Muscle of leg (tissue), 3 donors: ENCODE measurements at regions not wholly inside any gene's neighbourhood (a gene's known extent, or its start where the extent isn't known, plus 50 kb on each side); places are given as distances from the start of the nearest gene placed in this dataset.
A peak's percentile ranks its signal among the peaks of the same experiment; 100 is the strongest.

Experiments used
- DNase-seq: peaks from one replicate; pipeline ENCODE4 v3.0.0; 2013
- H3K27ac ChIP-seq: one replicate; pipeline ENCODE4 v1.5.1; 2013; ENCODE audit warnings: mild to moderate bottlenecking, low read length, control low read depth
- H3K27me3 ChIP-seq: one replicate; pipeline ENCODE4 v1.6.1; 2013; ENCODE audit warnings: low read length; ENCODE audit not compliant: control insufficient read depth, insufficient read depth
- H3K36me3 ChIP-seq: one replicate; pipeline ENCODE4 v1.6.1; 2013; ENCODE audit warnings: low read length; ENCODE audit not compliant: control insufficient read depth, insufficient read depth
- H3K4me1 ChIP-seq: one replicate; pipeline ENCODE4 v1.6.1; 2013; ENCODE audit warnings: low read length; ENCODE audit not compliant: control insufficient read depth, insufficient read depth
- H3K4me3 ChIP-seq: one replicate; pipeline ENCODE4 v1.5.1; 2013; ENCODE audit warnings: low read length, control low read depth
- H3K9me3 ChIP-seq: replicated peaks from 2 replicates; pipeline ENCODE4 v1.6.1; 2013; ENCODE audit warnings: low read depth, low read length; ENCODE audit not compliant: control insufficient read depth
- WGBS: methylation state at CpG from one replicate; pipeline ENCODE4 v1.1.5; 2013; ENCODE audit warnings: missing lambda C conversion rate; ENCODE audit not compliant: insufficient coverage; 5-methylcytosine and 5-hydroxymethylcytosine counted together

DNA sequence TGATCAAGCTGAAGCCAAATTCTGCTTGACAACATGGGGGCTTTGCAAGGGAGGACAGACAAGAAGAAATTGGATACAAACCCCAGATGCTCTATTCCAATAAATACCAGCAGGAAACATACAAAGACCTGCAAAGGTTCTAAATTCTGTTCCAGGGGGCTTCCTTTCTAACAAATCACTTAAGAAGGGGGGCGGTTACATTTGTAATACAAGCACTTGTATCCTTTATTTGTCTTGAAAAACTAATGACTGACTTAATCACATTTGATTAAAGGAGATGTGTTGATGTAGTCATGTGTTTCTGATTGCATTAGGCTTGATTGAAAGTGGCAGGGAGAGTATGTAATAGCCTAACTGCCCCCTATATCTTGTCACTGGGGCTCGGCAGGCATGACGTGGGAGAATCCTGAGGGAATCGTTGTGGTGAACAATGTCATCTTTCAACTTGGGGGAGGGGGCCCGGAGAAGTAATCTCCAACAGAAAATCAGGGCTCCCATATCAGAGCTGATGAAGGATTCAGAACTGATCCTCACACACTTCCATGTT lies 361.7 kb downstream of the INSC start:
- Histone ChIP-seq H3K27me3 (no peaks in the 10 kb centered on the region), H3K27ac (no peak overlapping the region), H3K36me3 (no peaks in the 10 kb centered on the region), H3K9me3 (no peaks in the 10 kb centered on the region), H3K4me1 (no peaks in the 10 kb centered on the region), H3K4me3 (no peak overlapping the region)
- no peak for DNase-seq
- WGBS, result no CpG with 5 or more reads among the region's 5 CpGs

DNA sequence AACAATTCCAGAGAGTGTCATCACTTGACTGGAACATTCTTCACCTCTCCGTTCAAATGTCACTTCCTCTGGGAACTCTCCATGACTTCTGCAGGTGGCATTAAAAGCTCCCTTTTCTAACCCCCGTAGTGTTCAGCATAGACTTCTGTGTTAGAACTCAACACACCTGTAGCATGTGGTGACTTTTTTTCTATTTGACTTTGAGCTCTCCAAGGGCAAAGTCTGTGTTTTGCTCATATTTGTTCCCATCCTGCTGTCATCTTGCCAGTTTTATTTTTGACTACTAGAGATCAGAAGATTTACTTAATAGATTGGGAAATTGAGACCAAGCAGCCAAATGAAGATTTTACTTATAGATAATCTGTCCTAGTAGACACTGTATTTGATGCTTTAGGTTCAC lies 367.1 kb downstream of the INSC start:
- no peaks in the 10 kb centered on the region for H3K36me3 ChIP-seq
- no peaks in the 10 kb centered on the region for H3K27me3 ChIP-seq
- no peak overlapping the region for H3K27ac ChIP-seq
- H3K4me1 ChIP-seq, result no peaks in the 10 kb centered on the region
- WGBS, result no CpG with 5 or more reads among the region's 2 CpGs
- DNase-seq, result no peak
- H3K4me3 ChIP-seq, result no peak overlapping the region
- no peaks in the 10 kb centered on the region for H3K9me3 ChIP-seq

DNA sequence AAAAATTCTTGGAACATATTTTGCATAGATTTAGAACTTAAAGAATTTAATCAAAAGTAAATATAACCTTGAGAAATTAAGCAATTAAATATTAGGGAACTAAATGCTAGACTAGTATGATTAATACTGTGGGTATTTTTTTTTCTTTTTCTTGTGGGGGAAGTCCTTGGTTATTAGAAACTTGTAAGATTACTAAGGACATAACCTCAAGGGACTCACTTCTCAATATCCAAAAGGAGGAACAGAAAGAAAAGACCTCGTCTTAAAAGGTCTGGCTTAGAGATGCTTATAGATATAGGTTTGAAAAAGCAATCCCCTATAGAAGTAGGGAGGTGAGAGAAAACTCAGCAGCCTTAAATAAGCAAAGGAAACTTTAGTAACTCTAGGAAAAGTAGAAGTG lies 368.5 kb downstream of the INSC start:
- no peak for DNase-seq

DNA sequence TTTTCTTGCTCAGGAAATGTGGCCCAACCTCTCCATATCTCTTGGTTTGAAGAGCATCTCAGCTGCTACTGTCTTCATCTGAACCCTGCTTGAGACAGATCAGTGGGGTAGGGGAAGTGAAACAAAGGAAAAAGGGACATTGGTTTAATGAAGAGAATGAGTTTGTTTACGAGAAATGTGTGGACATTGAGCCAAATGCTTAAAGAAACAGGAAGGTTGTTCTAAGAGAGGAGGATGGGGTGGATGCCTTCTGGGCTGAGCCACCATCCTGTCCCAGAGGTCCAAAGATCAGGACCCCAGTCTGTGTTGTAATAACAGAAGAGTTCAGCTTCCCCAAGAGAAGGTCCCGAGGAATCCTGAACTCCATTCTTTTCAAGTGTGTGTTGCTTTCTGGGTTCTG lies 369.7 kb downstream of the INSC start:
- Histone ChIP-seq H3K9me3 (no peaks in the 10 kb centered on the region), H3K4me1 (no peaks in the 10 kb centered on the region), H3K4me3 (no peak overlapping the region), H3K36me3 (no peaks in the 10 kb centered on the region), H3K27ac (no peak overlapping the region), H3K27me3 (no peaks in the 10 kb centered on the region)
- 70% methylated on average over 2 of the region's 2 CpGs for WGBS
- DNase-seq, result no peak

More for the DNA sequence above, 368.5 kb downstream of the INSC start:
- WGBS, result no CpG with 5 or more reads among the region's 1 CpG
- H3K4me1 ChIP-seq, result no peaks in the 10 kb centered on the region
- H3K9me3 ChIP-seq, result no peaks in the 10 kb centered on the region
- no peak overlapping the region for H3K27ac ChIP-seq
- no peak overlapping the region for H3K4me3 ChIP-seq
- H3K27me3 ChIP-seq, result no peaks in the 10 kb centered on the region
- H3K36me3 ChIP-seq, result no peaks in the 10 kb centered on the region

DNA sequence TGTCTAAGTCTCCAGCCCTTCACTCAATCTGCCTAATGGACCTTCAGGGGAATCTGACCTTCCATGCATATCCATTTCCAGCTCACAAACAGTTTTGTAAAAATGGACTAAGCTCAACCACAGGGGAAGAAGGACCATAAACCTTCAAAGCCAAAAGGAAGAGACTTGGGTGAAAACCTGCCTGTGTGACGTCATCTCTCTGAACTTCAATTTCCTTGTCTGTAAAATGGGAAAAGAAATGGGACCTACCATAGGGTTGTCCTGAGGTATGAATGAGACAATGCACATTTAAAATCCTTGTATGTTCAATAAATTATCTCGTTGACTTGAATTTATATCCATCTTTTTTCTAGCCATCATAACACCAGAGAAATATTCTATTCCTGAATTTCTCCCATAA lies 370.7 kb downstream of the INSC start:
- no peak for DNase-seq
- Histone ChIP-seq H3K4me1 (no peaks in the 10 kb centered on the region), H3K27me3 (no peaks in the 10 kb centered on the region), H3K9me3 (no peaks in the 10 kb centered on the region), H3K27ac (no peak overlapping the region), H3K36me3 (no peaks in the 10 kb centered on the region), H3K4me3 (no peak overlapping the region)
- no CpG with 5 or more reads among the region's 2 CpGs for WGBS

DNA sequence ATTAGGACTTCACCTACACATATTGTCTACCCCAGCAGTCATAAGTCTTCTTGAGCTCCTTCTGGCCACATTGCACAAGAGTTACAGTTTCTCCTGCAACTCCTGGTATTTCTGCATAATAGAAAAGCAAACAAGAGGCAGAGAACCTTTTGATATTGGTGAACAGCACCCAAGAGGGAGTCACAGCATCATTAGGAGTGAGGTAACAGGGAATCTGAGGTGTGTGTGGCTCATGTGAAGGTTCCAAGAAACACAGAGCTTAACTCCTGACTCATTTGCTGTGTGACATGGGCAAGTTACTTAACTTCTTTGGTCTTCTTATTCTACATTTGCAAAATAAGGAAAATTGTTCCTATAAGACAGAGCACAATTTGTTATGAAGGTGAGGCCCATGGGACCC lies 374.6 kb downstream of the INSC start:
- Histone ChIP-seq H3K36me3 (no peaks in the 10 kb centered on the region), H3K4me1 (no peaks in the 10 kb centered on the region), H3K9me3 (no peaks in the 10 kb centered on the region), H3K4me3 (no peak overlapping the region), H3K27me3 (no peaks in the 10 kb centered on the region), H3K27ac (no peak overlapping the region)
- no peak for DNase-seq

DNA sequence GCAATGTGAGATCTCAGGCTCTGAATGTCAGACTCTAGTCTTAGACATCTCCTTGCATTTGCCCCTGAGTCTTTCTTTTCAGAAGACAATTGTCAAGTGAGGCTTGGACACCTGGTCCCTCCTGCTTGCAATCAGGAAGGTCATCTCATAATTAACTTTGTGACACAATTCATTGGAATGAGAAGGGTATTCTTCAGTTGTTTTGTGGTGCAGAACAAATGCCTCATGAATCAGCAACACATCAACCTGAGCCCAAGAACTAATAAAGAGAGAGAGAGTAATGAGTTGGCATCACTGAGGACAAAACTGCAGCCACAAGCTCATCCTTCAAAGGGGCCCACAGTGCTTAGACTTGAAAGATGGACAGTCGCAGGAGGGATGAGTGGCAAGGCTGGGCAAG lies 375.8 kb downstream of the INSC start:
- no peak overlapping the region for H3K4me3 ChIP-seq

DNA sequence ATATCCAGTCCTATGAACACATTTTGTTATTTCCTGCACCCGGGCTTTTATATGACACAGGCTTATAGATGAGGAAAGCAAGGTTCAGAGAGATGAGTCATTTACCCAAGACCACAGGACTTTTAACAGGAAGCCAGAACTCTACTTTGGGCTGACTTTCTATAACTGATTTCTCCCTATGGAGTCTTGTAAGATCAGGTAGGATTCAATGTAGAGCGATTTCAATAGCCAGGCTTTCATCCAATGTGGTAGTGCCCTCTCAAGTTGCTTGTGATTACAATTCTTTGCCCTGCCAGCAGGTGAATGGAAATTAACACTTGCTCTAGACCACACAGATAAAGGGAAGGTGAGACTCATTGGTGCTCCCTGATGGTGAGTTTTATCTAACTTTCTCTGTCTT lies 378.3 kb downstream of the INSC start:
- Histone ChIP-seq H3K36me3 (no peaks in the 10 kb centered on the region), H3K27ac (no peak overlapping the region), H3K4me3 (no peak overlapping the region), H3K9me3 (no peaks in the 10 kb centered on the region), H3K4me1 (peaks cover 6% of the 10 kb centered on the region), H3K27me3 (no peaks in the 10 kb centered on the region)
- no peak for DNase-seq
- WGBS, result no CpG with 5 or more reads among the region's 2 CpGs

More for the DNA sequence above, 375.8 kb downstream of the INSC start:
- H3K36me3 ChIP-seq, result no peaks in the 10 kb centered on the region
- H3K27ac ChIP-seq, result no peak overlapping the region
- no peaks in the 10 kb centered on the region for H3K9me3 ChIP-seq
- H3K27me3 ChIP-seq, result no peaks in the 10 kb centered on the region
- H3K4me1 ChIP-seq, result no peaks in the 10 kb centered on the region
- WGBS, result 57% methylated on average over 1 of the region's 1 CpG
- no peak for DNase-seq

DNA sequence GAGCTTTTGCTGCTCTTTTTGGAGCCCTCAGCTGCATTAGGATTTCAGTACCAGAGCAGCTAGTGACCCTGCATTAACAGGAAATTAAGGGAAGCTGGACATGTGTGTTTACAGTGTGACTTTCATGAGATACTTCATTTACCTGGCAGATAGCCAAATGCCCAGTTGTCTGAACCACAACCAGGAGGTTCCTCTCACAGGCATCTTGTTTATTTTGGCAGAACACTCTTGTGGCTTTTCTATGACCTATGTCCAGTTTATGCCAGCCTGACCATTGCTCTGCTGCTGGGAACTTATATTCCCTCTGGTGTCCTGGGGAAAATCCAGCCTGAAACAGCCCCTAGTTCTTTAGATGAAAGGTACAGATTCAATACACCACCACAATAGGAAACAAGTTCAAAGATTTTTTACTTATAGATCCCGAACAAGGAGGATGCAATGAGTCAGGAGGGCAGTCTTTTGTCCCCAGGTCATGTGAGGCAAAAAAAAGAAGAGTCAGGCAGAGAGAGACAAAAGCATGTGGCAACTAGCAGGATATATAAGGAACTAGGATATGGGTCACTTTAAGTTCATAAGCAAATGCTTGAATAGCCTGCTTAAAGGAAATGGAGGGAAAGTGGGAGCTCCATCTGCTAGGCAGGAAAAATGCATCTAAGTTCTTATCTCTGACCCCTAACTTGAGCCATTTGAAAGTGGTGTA lies 379.3 kb downstream of the INSC start:
- Histone ChIP-seq H3K9me3 (no peaks in the 10 kb centered on the region), H3K4me3 (no peak overlapping the region), H3K27ac (no peak overlapping the region), H3K36me3 (no peaks in the 10 kb centered on the region), H3K27me3 (no peaks in the 10 kb centered on the region), H3K4me1 (peaks cover 6% of the 10 kb centered on the region)
- WGBS, result 75% methylated on average over 1 of the region's 1 CpG
- peak; percentile 52 for DNase-seq

DNA sequence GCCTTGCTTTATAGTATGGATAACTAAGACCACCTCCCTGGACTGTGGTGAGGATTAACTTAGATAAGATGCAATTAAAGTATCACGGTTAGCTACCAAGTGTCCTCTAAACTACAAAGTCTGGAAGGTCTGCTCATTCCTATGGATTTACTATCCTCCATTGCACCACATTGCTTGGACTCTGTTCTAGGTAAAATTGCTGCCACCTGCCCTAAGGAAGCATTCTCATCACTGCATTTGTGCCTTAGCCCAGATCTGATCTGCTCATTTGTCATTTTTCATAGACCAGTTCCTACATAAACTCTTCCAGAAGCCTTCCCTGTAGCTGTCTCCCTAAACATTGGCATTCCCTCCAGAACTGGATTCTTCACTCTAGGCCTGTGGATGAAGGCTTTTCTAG lies 380.0 kb downstream of the INSC start:
- Histone ChIP-seq H3K27ac (no peak overlapping the region), H3K36me3 (no peaks in the 10 kb centered on the region), H3K9me3 (no peaks in the 10 kb centered on the region), H3K4me1 (peaks cover 6% of the 10 kb centered on the region), H3K27me3 (no peaks in the 10 kb centered on the region), H3K4me3 (no peak overlapping the region)
- DNase-seq, result no peak
- WGBS, result 80% methylated on average over 1 of the region's 1 CpG

DNA sequence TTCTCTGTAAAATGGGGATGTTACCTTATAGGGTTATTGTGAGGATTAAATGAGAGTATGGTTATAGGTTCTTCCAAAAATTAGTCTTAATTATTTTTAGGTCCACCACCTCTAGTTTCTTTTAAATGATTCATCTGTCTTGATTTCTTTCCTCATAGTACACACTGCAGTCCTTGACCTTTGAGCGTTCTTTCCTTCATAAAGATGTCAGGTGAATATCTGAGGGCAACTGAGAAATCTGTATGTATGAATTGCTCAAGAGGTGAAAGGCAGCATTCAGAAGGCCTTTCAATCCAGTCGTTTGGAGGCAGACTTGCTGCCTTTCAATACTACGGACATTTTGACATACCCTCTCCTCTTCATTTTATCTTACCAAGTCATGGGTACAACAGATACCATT lies 380.7 kb downstream of the INSC start:
- Histone ChIP-seq H3K27ac (no peak overlapping the region), H3K9me3 (no peaks in the 10 kb centered on the region), H3K27me3 (no peaks in the 10 kb centered on the region), H3K4me3 (no peak overlapping the region), H3K36me3 (no peaks in the 10 kb centered on the region), H3K4me1 (peaks cover 6% of the 10 kb centered on the region)
- no peak for DNase-seq
- 100% methylated on average over 1 of the region's 3 CpGs for WGBS
